ENCODE measurements at regions not wholly inside any gene's neighbourhood (a gene's known extent, or its start where the extent isn't known, plus 50 kb on each side); places are given as distances from the start of the nearest gene placed in this dataset.

GRCh38 chr3:69493157-69493556, 107.3 kb upstream of the FRMD4B start:
- no peak overlapping the region for H3K4me3 ChIP-seq (ENCODE audit: low read length)
- H3K4me2 ChIP-seq (ENCODE audit: low read length): no peak overlapping the region
- no peaks in the 10 kb centered on the region for H3K9me2 ChIP-seq (ENCODE audit: insufficient read depth, low read length)
- H3K9me3 ChIP-seq (ENCODE audit: low read length): no peaks in the 10 kb centered on the region
- H4K20me1 ChIP-seq (ENCODE audit: insufficient read depth): no peaks in the 10 kb centered on the region
- TF ChIP-seq, protein P1, sequence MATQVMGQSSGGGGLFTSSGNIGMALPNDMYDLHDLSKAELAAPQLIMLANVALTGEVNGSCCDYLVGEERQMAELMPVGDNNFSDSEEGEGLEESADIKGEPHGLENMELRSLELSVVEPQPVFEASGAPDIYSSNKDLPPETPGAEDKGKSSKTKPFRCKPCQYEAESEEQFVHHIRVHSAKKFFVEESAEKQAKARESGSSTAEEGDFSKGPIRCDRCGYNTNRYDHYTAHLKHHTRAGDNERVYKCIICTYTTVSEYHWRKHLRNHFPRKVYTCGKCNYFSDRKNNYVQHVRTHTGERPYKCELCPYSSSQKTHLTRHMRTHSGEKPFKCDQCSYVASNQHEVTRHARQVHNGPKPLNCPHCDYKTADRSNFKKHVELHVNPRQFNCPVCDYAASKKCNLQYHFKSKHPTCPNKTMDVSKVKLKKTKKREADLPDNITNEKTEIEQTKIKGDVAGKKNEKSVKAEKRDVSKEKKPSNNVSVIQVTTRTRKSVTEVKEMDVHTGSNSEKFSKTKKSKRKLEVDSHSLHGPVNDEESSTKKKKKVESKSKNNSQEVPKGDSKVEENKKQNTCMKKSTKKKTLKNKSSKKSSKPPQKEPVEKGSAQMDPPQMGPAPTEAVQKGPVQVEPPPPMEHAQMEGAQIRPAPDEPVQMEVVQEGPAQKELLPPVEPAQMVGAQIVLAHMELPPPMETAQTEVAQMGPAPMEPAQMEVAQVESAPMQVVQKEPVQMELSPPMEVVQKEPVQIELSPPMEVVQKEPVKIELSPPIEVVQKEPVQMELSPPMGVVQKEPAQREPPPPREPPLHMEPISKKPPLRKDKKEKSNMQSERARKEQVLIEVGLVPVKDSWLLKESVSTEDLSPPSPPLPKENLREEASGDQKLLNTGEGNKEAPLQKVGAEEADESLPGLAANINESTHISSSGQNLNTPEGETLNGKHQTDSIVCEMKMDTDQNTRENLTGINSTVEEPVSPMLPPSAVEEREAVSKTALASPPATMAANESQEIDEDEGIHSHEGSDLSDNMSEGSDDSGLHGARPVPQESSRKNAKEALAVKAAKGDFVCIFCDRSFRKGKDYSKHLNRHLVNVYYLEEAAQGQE (IDR thresholded peaks at IDR 0.05; ENCODE audit: borderline replicate concordance): no peak
- TF ChIP-seq EZH2 (IDR thresholded peaks at IDR 0.05; ENCODE audit: borderline replicate concordance, insufficient read depth, low read length, poor library complexity, severe bottlenecking) (no peak), TAF1 (IDR thresholded peaks at IDR 0.05; ENCODE audit: low read depth) (no peak), SMC3 (conservative IDR thresholded peaks at IDR 0.05; ENCODE audit: poor library complexity) (no peak), POLR2AphosphoS5 (IDR thresholded peaks at IDR 0.05) (no peak), RAD21 (conservative IDR thresholded peaks at IDR 0.05) (no peak), EP300 (conservative IDR thresholded peaks at IDR 0.05; ENCODE audit: poor library complexity, severe bottlenecking) (no peak), MXI1 (conservative IDR thresholded peaks at IDR 0.05; ENCODE audit: poor library complexity, severe bottlenecking) (no peak)
- TF ChIP-seq, protein P2, sequence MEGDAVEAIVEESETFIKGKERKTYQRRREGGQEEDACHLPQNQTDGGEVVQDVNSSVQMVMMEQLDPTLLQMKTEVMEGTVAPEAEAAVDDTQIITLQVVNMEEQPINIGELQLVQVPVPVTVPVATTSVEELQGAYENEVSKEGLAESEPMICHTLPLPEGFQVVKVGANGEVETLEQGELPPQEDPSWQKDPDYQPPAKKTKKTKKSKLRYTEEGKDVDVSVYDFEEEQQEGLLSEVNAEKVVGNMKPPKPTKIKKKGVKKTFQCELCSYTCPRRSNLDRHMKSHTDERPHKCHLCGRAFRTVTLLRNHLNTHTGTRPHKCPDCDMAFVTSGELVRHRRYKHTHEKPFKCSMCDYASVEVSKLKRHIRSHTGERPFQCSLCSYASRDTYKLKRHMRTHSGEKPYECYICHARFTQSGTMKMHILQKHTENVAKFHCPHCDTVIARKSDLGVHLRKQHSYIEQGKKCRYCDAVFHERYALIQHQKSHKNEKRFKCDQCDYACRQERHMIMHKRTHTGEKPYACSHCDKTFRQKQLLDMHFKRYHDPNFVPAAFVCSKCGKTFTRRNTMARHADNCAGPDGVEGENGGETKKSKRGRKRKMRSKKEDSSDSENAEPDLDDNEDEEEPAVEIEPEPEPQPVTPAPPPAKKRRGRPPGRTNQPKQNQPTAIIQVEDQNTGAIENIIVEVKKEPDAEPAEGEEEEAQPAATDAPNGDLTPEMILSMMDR (IDR thresholded peaks at IDR 0.05; ENCODE audit: poor library complexity, severe bottlenecking): no peak
- H3K27me3 ChIP-seq (ENCODE audit: insufficient read depth, low read depth, low read length): no peaks in the 10 kb centered on the region
- no peak overlapping the region for H3K9ac ChIP-seq (ENCODE audit: low read length)
- no peaks in the 10 kb centered on the region for H3K79me2 ChIP-seq (replicated peaks; ENCODE audit: insufficient read depth, low read length)
- H2AFZ ChIP-seq (ENCODE audit: low read depth, low read length): no peak overlapping the region
- H3K36me3 ChIP-seq (ENCODE audit: insufficient read depth, low read length): no peaks in the 10 kb centered on the region
- H3K27ac ChIP-seq (ENCODE audit: low read length): no peak overlapping the region
- no peaks in the 10 kb centered on the region for H3F3A ChIP-seq (ENCODE audit: insufficient read depth, low read length, poor library complexity, severe bottlenecking)

DNA sequence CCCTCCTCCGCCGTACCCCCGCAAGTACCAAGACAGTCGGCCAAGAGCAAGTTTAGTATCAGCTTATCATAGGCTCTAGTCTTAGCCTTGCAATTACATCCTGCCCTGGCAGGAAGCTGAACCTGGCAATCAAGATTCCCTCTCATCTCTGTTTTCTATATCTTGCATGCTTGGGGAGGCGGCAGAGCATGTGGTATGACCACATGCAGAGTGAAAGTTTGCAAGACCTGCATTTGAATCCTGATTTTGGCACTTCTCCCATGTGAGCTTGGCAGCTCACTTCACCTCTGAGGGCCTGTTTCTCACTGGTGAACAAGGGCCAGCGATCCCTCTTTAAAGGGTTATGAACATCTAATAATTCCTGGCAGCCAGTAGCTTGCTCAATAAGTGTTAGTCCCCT, 106.1 kb upstream of the FRMD4B start:
- H3K36me3 ChIP-seq (ENCODE audit: insufficient read depth, low read length): no peaks in the 10 kb centered on the region
- H3K27ac ChIP-seq (ENCODE audit: low read length): no peak overlapping the region

More for the DNA sequence above, 106.1 kb upstream of the FRMD4B start:
- Histone ChIP-seq H3K27me3 (ENCODE audit: insufficient read depth, low read depth, low read length) (no peaks in the 10 kb centered on the region), H3K4me2 (ENCODE audit: low read length) (no peak overlapping the region), H2AFZ (ENCODE audit: low read depth, low read length) (no peak overlapping the region), H3K9me2 (ENCODE audit: insufficient read depth, low read length) (no peaks in the 10 kb centered on the region), H3F3A (ENCODE audit: insufficient read depth, low read length, poor library complexity, severe bottlenecking) (no peaks in the 10 kb centered on the region), H3K79me2 (replicated peaks; ENCODE audit: insufficient read depth, low read length) (no peaks in the 10 kb centered on the region), H3K9ac (ENCODE audit: low read length) (no peak overlapping the region), H4K20me1 (ENCODE audit: insufficient read depth) (no peaks in the 10 kb centered on the region), H3K4me3 (ENCODE audit: low read length) (no peak overlapping the region), H3K9me3 (ENCODE audit: low read length) (no peaks in the 10 kb centered on the region)
- TF ChIP-seq EZH2 (IDR thresholded peaks at IDR 0.05; ENCODE audit: borderline replicate concordance, insufficient read depth, low read length, poor library complexity, severe bottlenecking): no peak
- TF ChIP-seq, protein P1 (IDR thresholded peaks at IDR 0.05; ENCODE audit: borderline replicate concordance): no peak
- TF ChIP-seq RAD21 (conservative IDR thresholded peaks at IDR 0.05): no peak
- no peak for TF ChIP-seq MXI1 (conservative IDR thresholded peaks at IDR 0.05; ENCODE audit: poor library complexity, severe bottlenecking)
- TF ChIP-seq EP300 (conservative IDR thresholded peaks at IDR 0.05; ENCODE audit: poor library complexity, severe bottlenecking): no peak
- TF ChIP-seq TAF1 (IDR thresholded peaks at IDR 0.05; ENCODE audit: low read depth): no peak
- TF ChIP-seq SMC3 (conservative IDR thresholded peaks at IDR 0.05; ENCODE audit: poor library complexity): no peak
- TF ChIP-seq, protein P2 (IDR thresholded peaks at IDR 0.05; ENCODE audit: poor library complexity, severe bottlenecking): no peak
- no peak for TF ChIP-seq POLR2AphosphoS5 (IDR thresholded peaks at IDR 0.05)

All from neural cell (in vitro differentiated cells).